HCT116 (cell line): ENCODE measurements at regions not wholly inside any gene's neighbourhood (a gene's known extent, or its start where the extent isn't known, plus 50 kb on each side); places are given as distances from the start of the nearest gene placed in this dataset.

Experiments
- ATAC-seq: fragments of 200-7000 bp; cut with Tn5 transposase; 2 replicates; pipeline ENCODE4 v1.9.1; 2020; ENCODE audit warnings: mild to moderate bottlenecking, moderate library complexity
- BruUV-seq: library from RNA; stranded (reverse); fragments of 400-500 nt; replicated peaks from 2 replicates; lab custom pipeline; 2021; lab: Mats Ljungman, UMichigan
- CTCF ChIA-PET: fragments of 300-600 bp; sonication (Branson Sonifier 250); formaldehyde crosslinking; loops from one replicate; lab custom pipeline; 2021; ENCODE audit warnings: antibody characterized with exemption; lab: Charles Lee
- POLR2A ChIA-PET: fragments of 300-600, 350-600 bp; sonication (Branson Sonifier 250); formaldehyde crosslinking; loops from one replicate; lab custom pipeline; 2021; ENCODE audit warnings: antibody characterized with exemption; lab: Charles Lee
- RAD21 ChIA-PET, 2 experiments: fragments of 300-600 bp; sonication (Branson Sonifier 250); formaldehyde crosslinking; loops; one replicate each; lab custom pipeline; 2023; ENCODE audit warnings: low total read pairs in 2 of 2; ENCODE audit not compliant: uncharacterized antibody in 2 of 2, unreplicated experiment in 2 of 2, low non-redundant PET in 1 of 2; lab: Charles Lee
- DNase-seq: peaks from one replicate; pipeline ENCODE4 v3.0.0-alpha.2; 2010; ENCODE audit warnings: low read depth, low spot score
- H2AFZ ChIP-seq: fragments of 200-600 bp; shearing (Covaris generic), sonication (generic); 2 replicates; pipeline ENCODE4 v1.6.1; 2017; ENCODE audit warnings: low read depth, mixed run types, mixed read lengths, antibody characterized with exemption, low read length; ENCODE audit not compliant: poor library complexity, severe bottlenecking
- H3K27ac ChIP-seq: 2 replicates; pipeline ENCODE4 v1.5.1; 2012; ENCODE audit warnings: low read depth, low read length
- H3K27me3 ChIP-seq: fragments of 200-600 bp; sonication (generic); 2 replicates; pipeline ENCODE4 v1.6.1; 2016; ENCODE audit warnings: mixed run types, low read length, mixed read lengths; ENCODE audit not compliant: insufficient read depth
- H3K36me3 ChIP-seq, 2 experiments: fragments of 200-500 bp in 1 of 2; fragments of 200-600 bp in 1 of 2; sonication (Bioruptor generic) in 1 of 2; sonication (generic) in 1 of 2; 2 replicates each; pipeline versions ENCODE4 v1.5.1 to v1.6.1; 2014 to 2016; ENCODE audit warnings: low read length in 2 of 2, inconsistent platforms in 1 of 2, mixed read lengths in 1 of 2, mixed run types in 1 of 2; ENCODE audit not compliant: insufficient read depth in 2 of 2, control insufficient read depth in 1 of 2
- H3K4me1 ChIP-seq, 2 experiments: fragments of 200-600 bp in 1 of 2; sonication (generic) in 1 of 2; 2 replicates each; pipeline versions ENCODE4 v1.5.1 to v1.6.1; 2012 to 2017; ENCODE audit warnings: low read length in 2 of 2, inconsistent platforms in 1 of 2, mild to moderate bottlenecking in 1 of 2, mixed read lengths in 1 of 2, mixed run types in 1 of 2, moderate library complexity in 1 of 2; ENCODE audit not compliant: insufficient read depth in 2 of 2, control insufficient read depth in 1 of 2
- H3K4me2 ChIP-seq: fragments of 200-600 bp; sonication (generic); 2 replicates; pipeline ENCODE4 v1.6.1; 2017; ENCODE audit warnings: mixed run types, low read length, mixed read lengths
- H3K4me3 ChIP-seq, 2 experiments: fragments of 200-600 bp in 1 of 2; sonication (generic) in 1 of 2; replicated peaks in 1 of 2; 2 replicates each; pipeline ENCODE4 v1.5.1; 2011 to 2016; ENCODE audit warnings: low read length in 2 of 2, control low read depth in 1 of 2, low read depth in 1 of 2, mild to moderate bottlenecking in 1 of 2, mixed read lengths in 1 of 2, mixed run types in 1 of 2
- H3K79me2 ChIP-seq: fragments of 200-600 bp; sonication (generic); 2 replicates; pipeline ENCODE4 v1.6.1; 2017; ENCODE audit warnings: mild to moderate bottlenecking, mixed run types, low read length, moderate library complexity, mixed read lengths; ENCODE audit not compliant: insufficient read depth
- H3K9ac ChIP-seq: fragments of 200-600 bp; sonication (generic); 2 replicates; pipeline ENCODE4 v1.6.1; 2016; ENCODE audit warnings: low read length, mixed read lengths
- H3K9me2 ChIP-seq: fragments of 200-600 bp; sonication (generic), shearing (Covaris generic); 2 replicates; pipeline ENCODE4 v1.6.1; 2017; ENCODE audit warnings: mixed run types, mild to moderate bottlenecking, moderate library complexity; ENCODE audit not compliant: insufficient read depth
- H3K9me3 ChIP-seq, 2 experiments: fragments of 200-500 bp in 1 of 2; fragments of 200-600 bp in 1 of 2; sonication (Bioruptor generic) in 1 of 2; sonication (generic) in 1 of 2; 2 replicates each; pipeline ENCODE4 v1.6.1; 2014 to 2017; ENCODE audit warnings: low read length in 2 of 2, mixed read lengths in 2 of 2, inconsistent platforms in 1 of 2, low read depth in 1 of 2, mild to moderate bottlenecking in 1 of 2, mixed run types in 1 of 2, moderate library complexity in 1 of 2; ENCODE audit not compliant: control insufficient read depth in 1 of 2, insufficient read depth in 1 of 2
- H4K20me1 ChIP-seq: fragments of 200-600 bp; sonication (generic), shearing (Covaris generic); 2 replicates; pipeline ENCODE4 v1.6.1; 2017; ENCODE audit warnings: mixed run types, mild to moderate bottlenecking, moderate library complexity; ENCODE audit not compliant: insufficient read depth
- ATF3 ChIP-seq: IDR thresholded peaks from 2 replicates; pipeline ENCODE4 v1.6.1; 2012
- CBX3 ChIP-seq: IDR thresholded peaks from 2 replicates; pipeline ENCODE4 v1.6.1; 2012; ENCODE audit warnings: low read depth
- CEBPB ChIP-seq: IDR thresholded peaks from 2 replicates; pipeline ENCODE4 v1.6.1; 2012; ENCODE audit warnings: low read depth
- ELF1 ChIP-seq: IDR thresholded peaks from 2 replicates; pipeline ENCODE4 v1.6.1; 2012; ENCODE audit warnings: low read depth, borderline replicate concordance
- EZH2phosphoT487 ChIP-seq: fragments of 200-600 bp; IDR thresholded peaks from 2 replicates; pipeline ENCODE4 v1.6.1; 2018; ENCODE audit warnings: antibody characterized with exemption, borderline replicate concordance
- FOSL1 ChIP-seq: IDR thresholded peaks from 2 replicates; pipeline ENCODE4 v1.6.1; 2012; ENCODE audit warnings: low read depth
- MAX ChIP-seq: IDR thresholded peaks from 2 replicates; pipeline ENCODE4 v1.6.1; 2012
- POLR2A ChIP-seq: IDR thresholded peaks from 2 replicates; pipeline ENCODE4 v1.7.0; 2011; ENCODE audit warnings: borderline replicate concordance; ENCODE audit not compliant: insufficient read depth, insufficient read length; ENCODE audit errors: extremely low read depth
- POLR2AphosphoS5 ChIP-seq: IDR thresholded peaks from 2 replicates; pipeline ENCODE4 v1.6.1; 2011; ENCODE audit warnings: mild to moderate bottlenecking, low read depth, low read length, moderate library complexity
- REST ChIP-seq: IDR thresholded peaks from 2 replicates; pipeline ENCODE4 v1.6.1; 2012; ENCODE audit warnings: low read depth
- SIN3A ChIP-seq: IDR thresholded peaks from 2 replicates; pipeline ENCODE4 v1.6.1; 2012; ENCODE audit warnings: low read depth
- SP1 ChIP-seq: IDR thresholded peaks from 2 replicates; pipeline ENCODE4 v1.6.1; 2012; ENCODE audit warnings: low read depth
- SRF ChIP-seq: IDR thresholded peaks from 2 replicates; pipeline ENCODE4 v1.6.1; 2012; ENCODE audit warnings: low read depth
- TCF7L2 ChIP-seq: IDR thresholded peaks from 2 replicates; pipeline ENCODE4 v1.7.0; 2011; ENCODE audit warnings: borderline replicate concordance, inconsistent platforms; ENCODE audit not compliant: insufficient read depth, insufficient read length; ENCODE audit errors: extremely low read depth
- YY1 ChIP-seq: IDR thresholded peaks from 2 replicates; pipeline ENCODE4 v1.6.1; 2011; ENCODE audit warnings: low read length, low read depth, moderate library complexity, mild to moderate bottlenecking; ENCODE audit not compliant: insufficient replicate concordance; ENCODE audit errors: extremely low read depth
- ZFX ChIP-seq: fragments of 450-650 bp; IDR thresholded peaks from 2 replicates; pipeline ENCODE4 v1.6.1; 2017
- ZNF274 ChIP-seq: fragments of 200-500 bp; sonication (Bioruptor generic); IDR thresholded peaks from 2 replicates; pipeline ENCODE4 v1.6.1; 2014; ENCODE audit warnings: mild to moderate bottlenecking, low read depth, low read length, inconsistent platforms
- intact Hi-C: fragments of 100-400 bp; cut with micrococcal nuclease; formaldehyde crosslinking; loops from 2 replicates; pipeline ENCODE4 v1.10.0; 2022

GRCh38 chr2:37558623-37559022 lies 112.8 kb downstream of the CDC42EP3 start:
- no TSS peak for BruUV-seq
- ATAC-seq (no peak), DNase-seq (no peak)
- no peak overlapping the region for H3K27ac ChIP-seq
- ChIA-PET RAD21 (no interaction called here), CTCF (no interaction called here), POLR2A (interaction anchor here (1.3 kb wide), 1 partner anchor 23 kb away, joined by 6 read pairs; no protein-coding TSS in a partner anchor)
- no peak overlapping the region for H3K4me3 ChIP-seq
- intact Hi-C loops, result no loop called here
- no peak for TF ChIP-seq CEBPB
- no peak for TF ChIP-seq ATF3
- TF ChIP-seq SRF, result no peak
- no peak for TF ChIP-seq CBX3
- no peak for TF ChIP-seq POLR2A
- TF ChIP-seq SP1, result no peak
- TF ChIP-seq EZH2phosphoT487, result no peak
- no peak for TF ChIP-seq ZFX
- no peak for TF ChIP-seq REST
- no peak for TF ChIP-seq SIN3A
- TF ChIP-seq POLR2AphosphoS5, result no peak
- no peak for TF ChIP-seq YY1
- no peak for TF ChIP-seq MAX
- no peak for TF ChIP-seq ZNF274
- TF ChIP-seq TCF7L2, result no peak
- no peak for TF ChIP-seq ELF1
- no peak for TF ChIP-seq FOSL1
- no peaks in the 10 kb centered on the region for H3K27me3 ChIP-seq
- H3K9ac ChIP-seq, result no peak overlapping the region
- H3K79me2 ChIP-seq, result no peaks in the 10 kb centered on the region
- H3K9me3 ChIP-seq, result no peaks in the 10 kb centered on the region
- H3K36me3 ChIP-seq, result no peaks in the 10 kb centered on the region
- no peak overlapping the region for H3K4me2 ChIP-seq
- H3K9me2 ChIP-seq, result no peaks in the 10 kb centered on the region
- H2AFZ ChIP-seq, result peak overlapping the region; percentile 37
- peaks cover 21 to 45% of the 10 kb centered on the region in 2 experiments for H3K4me1 ChIP-seq
- no peaks in the 10 kb centered on the region for H4K20me1 ChIP-seq
